ENCODE measurements at regions not wholly inside any gene's neighbourhood (a gene's known extent, or its start where the extent isn't known, plus 50 kb on each side); places are given as distances from the start of the nearest gene placed in this dataset.

DNA sequence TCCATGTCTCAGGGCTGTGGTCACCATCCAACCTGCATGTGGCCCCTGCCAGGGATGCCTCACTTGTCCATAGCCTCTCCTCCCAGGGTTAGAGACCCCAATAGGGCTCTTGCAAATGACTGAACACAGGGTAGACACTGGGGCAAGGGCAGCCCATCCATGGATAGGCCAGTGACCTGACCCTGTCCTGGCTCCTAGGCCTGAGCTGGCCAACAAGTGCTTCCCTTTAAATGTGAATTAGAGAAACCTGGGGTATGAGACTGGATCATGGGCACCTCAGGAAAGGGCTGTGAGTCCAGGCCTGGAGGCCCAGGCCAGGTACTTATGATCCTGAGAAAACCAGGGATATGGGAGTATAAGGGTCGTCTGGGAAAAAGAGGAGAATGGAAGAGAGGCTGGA lies 64.5 kb downstream of the COPS8 start:
- no peak for TF ChIP-seq CTCF (conservative IDR thresholded peaks at IDR 0.05; ENCODE audit: low read depth, low read length)
- Histone ChIP-seq H3K4me2 (no peak overlapping the region), H3K27ac (no peak overlapping the region), H2AFZ (ENCODE audit: low read depth) (no peak overlapping the region), H3K9ac (no peak overlapping the region), H3K27me3 (ENCODE audit: insufficient read depth, low read depth) (no peaks in the 10 kb centered on the region), H3K4me1 (ENCODE audit: low read depth, poor library complexity, severe bottlenecking) (peaks cover 7% of the 10 kb centered on the region), H4K20me1 (ENCODE audit: insufficient read depth) (no peaks in the 10 kb centered on the region), H3K79me2 (ENCODE audit: insufficient read depth, low read depth) (no peaks in the 10 kb centered on the region), H3K36me3 (ENCODE audit: insufficient read depth) (no peaks in the 10 kb centered on the region), H3K4me3 (IDR thresholded peaks at IDR 0.05; ENCODE audit: insufficient read depth, low read depth, low read length) (no peak overlapping the region)

DNA sequence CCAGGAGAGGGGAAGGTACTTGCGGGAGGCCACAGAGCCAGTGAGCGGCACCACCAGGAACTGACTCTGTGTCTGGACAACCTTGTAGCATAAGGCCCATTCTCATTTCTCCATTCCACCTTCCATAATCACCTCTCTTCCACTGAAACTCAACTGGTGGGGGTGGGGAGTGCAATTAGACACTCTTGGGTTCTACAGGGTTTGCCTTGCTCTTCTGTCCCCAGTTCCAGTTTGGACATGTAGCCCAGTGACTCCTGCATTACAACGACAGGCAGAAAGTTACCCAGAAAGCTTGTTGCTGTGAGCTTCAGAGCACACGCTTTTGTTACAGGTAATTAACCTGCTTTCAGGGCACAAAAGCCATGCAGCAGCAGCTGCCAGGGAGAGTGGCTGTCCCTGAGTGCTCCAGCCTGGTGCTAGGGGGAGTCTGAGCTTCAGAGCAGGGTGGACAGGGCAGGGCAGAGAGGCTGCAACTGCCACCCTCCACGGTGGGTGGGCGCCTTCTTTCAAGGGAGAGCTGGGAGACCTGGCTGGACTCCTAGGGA lies 65.2 kb downstream of the COPS8 start:
- Histone ChIP-seq H3K4me1 (ENCODE audit: low read depth, poor library complexity, severe bottlenecking) (peaks cover 14% of the 10 kb centered on the region), H3K4me3 (IDR thresholded peaks at IDR 0.05; ENCODE audit: insufficient read depth, low read depth, low read length) (no peak overlapping the region), H3K9ac (no peak overlapping the region), H3K27me3 (ENCODE audit: insufficient read depth, low read depth) (no peaks in the 10 kb centered on the region), H4K20me1 (ENCODE audit: insufficient read depth) (no peaks in the 10 kb centered on the region), H3K36me3 (ENCODE audit: insufficient read depth) (no peaks in the 10 kb centered on the region), H3K4me2 (no peak overlapping the region), H2AFZ (ENCODE audit: low read depth) (no peak overlapping the region), H3K27ac (no peak overlapping the region), H3K79me2 (ENCODE audit: insufficient read depth, low read depth) (no peaks in the 10 kb centered on the region)
- no peak for TF ChIP-seq CTCF (conservative IDR thresholded peaks at IDR 0.05; ENCODE audit: low read depth, low read length)

DNA sequence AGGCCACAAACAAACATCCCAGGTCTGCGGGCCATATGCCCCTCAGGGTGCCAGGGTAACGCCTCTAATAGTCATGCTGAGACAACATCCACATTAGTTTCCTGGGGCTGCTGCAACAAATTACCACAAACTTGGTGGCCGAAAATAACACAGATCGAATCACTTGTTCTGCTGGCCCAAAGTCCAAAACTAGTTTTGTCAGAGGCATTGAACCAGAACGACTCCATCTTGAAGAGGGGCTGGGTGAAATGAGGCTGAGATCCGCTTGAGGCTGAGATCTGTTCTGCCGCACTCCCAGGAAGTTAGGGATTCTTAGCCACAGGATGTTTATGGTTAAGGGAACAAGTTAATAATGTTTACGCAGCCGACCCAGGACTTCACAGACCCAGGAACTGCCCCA lies 66.7 kb downstream of the COPS8 start:
- Histone ChIP-seq H3K27ac (no peak overlapping the region), H3K4me1 (ENCODE audit: low read depth, poor library complexity, severe bottlenecking) (peaks cover 21% of the 10 kb centered on the region), H3K4me2 (no peak overlapping the region), H3K4me3 (IDR thresholded peaks at IDR 0.05; ENCODE audit: insufficient read depth, low read depth, low read length) (no peak overlapping the region), H3K9ac (no peak overlapping the region), H4K20me1 (ENCODE audit: insufficient read depth) (no peaks in the 10 kb centered on the region), H3K79me2 (ENCODE audit: insufficient read depth, low read depth) (no peaks in the 10 kb centered on the region), H3K36me3 (ENCODE audit: insufficient read depth) (no peaks in the 10 kb centered on the region), H2AFZ (ENCODE audit: low read depth) (no peak overlapping the region), H3K27me3 (ENCODE audit: insufficient read depth, low read depth) (no peaks in the 10 kb centered on the region)
- no peak for TF ChIP-seq CTCF (conservative IDR thresholded peaks at IDR 0.05; ENCODE audit: low read depth, low read length)

DNA sequence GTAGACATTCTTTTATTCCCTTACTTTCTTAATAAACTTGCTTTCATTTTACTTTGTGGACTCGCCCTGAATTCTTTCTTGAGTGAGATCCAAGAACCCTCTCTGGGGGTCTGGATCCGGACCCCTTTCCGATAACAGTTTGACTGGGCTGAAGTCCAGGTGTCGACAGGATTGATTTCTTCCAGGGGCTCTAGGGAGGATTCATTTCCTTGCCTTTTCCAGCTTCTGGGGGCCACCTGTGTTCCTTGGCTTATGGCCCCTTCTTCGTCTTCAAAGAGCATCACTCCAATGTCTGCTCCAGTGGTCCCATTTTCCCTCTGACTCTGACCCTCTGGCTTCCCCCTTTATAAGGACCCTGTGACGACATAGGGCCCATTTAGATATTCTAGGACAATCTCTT lies 67.5 kb downstream of the COPS8 start:
- H3K79me2 ChIP-seq (ENCODE audit: insufficient read depth, low read depth) = no peaks in the 10 kb centered on the region
- no peaks in the 10 kb centered on the region for H3K27me3 ChIP-seq (ENCODE audit: insufficient read depth, low read depth)
- no peak overlapping the region for H2AFZ ChIP-seq (ENCODE audit: low read depth)
- peaks cover 21% of the 10 kb centered on the region for H3K4me1 ChIP-seq (ENCODE audit: low read depth, poor library complexity, severe bottlenecking)
- H4K20me1 ChIP-seq (ENCODE audit: insufficient read depth) = no peaks in the 10 kb centered on the region
- no peak overlapping the region for H3K27ac ChIP-seq
- TF ChIP-seq CTCF (conservative IDR thresholded peaks at IDR 0.05; ENCODE audit: low read depth, low read length) = no peak
- no peak overlapping the region for H3K4me3 ChIP-seq (IDR thresholded peaks at IDR 0.05; ENCODE audit: insufficient read depth, low read depth, low read length)
- H3K4me2 ChIP-seq = no peak overlapping the region
- no peak overlapping the region for H3K9ac ChIP-seq
- no peaks in the 10 kb centered on the region for H3K36me3 ChIP-seq (ENCODE audit: insufficient read depth)

All from KMS-11 (cell line).